GM12892 (cell line): ENCODE measurements at regions not wholly inside any gene's neighbourhood (a gene's known extent, or its start where the extent isn't known, plus 50 kb on each side); places are given as distances from the start of the nearest gene placed in this dataset.
"Not testable (repeated sequence)": the region's sequence is repeated elsewhere in the genome, so short reads cannot be mapped to it uniquely, and the experiment has no call there.

Experiments used
- DNase-seq: peaks from one replicate; pipeline ENCODE4 v3.0.0; 2011; ENCODE audit not compliant: insufficient read length
- FAIRE-seq: peaks from 2 replicates; lab custom pipeline; 2011; peaks lifted over from hg19 to GRCh38; lab: Jason Lieb, UNC
- POLR2A ChIP-seq: IDR thresholded peaks from 2 replicates; pipeline ENCODE4 v1.6.1; 2011; ENCODE audit warnings: low read depth, low read length, control low read depth
- POLR2AphosphoS5 ChIP-seq: IDR thresholded peaks from 2 replicates; pipeline ENCODE4 v1.6.1; 2011; ENCODE audit warnings: low read depth, low read length, control low read depth
- TAF1 ChIP-seq: IDR thresholded peaks from 2 replicates; pipeline ENCODE4 v1.6.1; 2011; ENCODE audit warnings: low read depth, mild to moderate bottlenecking, control low read depth, low read length, borderline replicate concordance

DNA sequence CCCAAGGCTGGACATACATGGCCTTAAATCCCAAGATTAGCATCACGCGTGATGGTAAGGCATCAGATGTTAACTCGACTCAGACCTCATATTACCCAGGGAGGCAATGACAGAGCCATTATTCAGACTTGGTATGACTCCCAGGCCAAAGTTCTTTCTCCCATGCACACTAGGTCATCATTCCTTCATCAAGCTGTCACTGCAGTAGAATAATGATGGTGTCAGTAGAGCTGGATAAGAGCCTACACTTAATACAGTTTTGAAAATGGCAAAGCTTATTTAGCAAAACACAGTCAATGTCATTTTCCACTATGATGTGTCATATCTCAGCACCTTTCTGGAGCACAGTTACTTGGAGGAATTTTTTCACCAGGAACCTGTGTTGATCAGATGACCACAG is 663.3 kb downstream of the SUCLG1 start:
- TF ChIP-seq POLR2A (no peak), POLR2AphosphoS5 (no peak), TAF1 (no peak)
- FAIRE-seq (no peak), DNase-seq (no peak)

- FAIRE-seq, DNase-seq: not testable (repeated sequence)
These were observed 668.6 kb downstream of the SUCLG1 start for GRCh38 chr2:83790467-83790866.

DNA sequence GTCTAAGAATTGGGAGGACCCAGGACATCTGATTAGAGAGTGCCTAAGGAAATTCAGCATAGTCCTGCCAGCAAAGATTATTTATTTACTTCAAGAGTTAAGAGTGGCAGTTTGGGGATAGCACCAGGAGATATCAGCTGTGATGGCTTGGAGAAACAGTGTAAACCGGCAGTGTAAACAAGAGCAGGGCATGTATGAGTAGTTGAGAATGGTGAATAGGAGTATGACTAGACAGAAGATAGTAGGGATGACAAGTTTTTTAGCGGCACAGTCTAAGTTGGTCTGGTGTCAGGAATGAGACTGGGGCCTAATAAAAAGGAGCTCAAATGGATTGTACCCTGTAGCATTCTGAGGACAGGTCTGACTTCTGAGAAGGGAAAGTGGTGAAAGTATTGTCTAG is 669.4 kb downstream of the SUCLG1 start:
- not testable (repeated sequence) for DNase-seq, FAIRE-seq

DNA sequence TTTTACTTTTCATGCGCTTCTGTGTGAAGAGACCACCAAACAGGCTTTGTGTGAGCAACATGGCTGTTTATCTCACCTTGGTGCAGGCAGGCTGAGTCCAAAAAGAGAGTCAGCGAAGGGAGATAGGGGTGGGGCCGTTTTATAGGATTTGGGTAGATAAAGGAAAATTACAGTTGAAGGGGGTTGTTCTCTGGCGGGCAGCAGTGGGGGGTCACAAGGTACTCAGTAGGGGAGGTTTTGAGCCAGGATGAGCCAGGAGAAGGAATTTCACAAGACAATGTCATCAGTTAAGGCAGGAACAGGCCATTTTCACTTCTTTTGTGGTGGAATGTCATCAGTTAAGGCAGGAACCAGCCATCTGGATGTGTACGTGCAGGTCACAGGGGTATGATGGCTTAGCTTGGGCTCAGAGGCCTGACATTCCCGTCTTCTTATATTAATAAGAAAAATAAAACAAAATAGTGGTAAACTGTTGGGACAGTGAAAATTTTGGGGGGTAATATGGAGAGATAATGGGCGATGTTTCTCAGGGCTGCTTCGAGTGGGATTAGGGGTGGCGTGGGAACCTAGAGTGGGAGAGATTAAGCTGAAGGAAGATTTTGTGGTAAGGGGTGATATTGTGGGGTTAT is 670.0 kb downstream of the SUCLG1 start:
- not testable (repeated sequence) for FAIRE-seq

GRCh38 chr2:83787189-83787588 is 671.9 kb downstream of the SUCLG1 start:
- FAIRE-seq, result no peak
- no peak for DNase-seq
- TF ChIP-seq TAF1 (no peak), POLR2AphosphoS5 (no peak), POLR2A (no peak)

More for the DNA sequence above, 670.0 kb downstream of the SUCLG1 start:
- not testable (repeated sequence) for DNase-seq

GRCh38 chr2:83786140-83786539 is 672.9 kb downstream of the SUCLG1 start:
- TF ChIP-seq POLR2AphosphoS5 (no peak), TAF1 (no peak)
- DNase-seq (no peak), FAIRE-seq (no peak)

DNA sequence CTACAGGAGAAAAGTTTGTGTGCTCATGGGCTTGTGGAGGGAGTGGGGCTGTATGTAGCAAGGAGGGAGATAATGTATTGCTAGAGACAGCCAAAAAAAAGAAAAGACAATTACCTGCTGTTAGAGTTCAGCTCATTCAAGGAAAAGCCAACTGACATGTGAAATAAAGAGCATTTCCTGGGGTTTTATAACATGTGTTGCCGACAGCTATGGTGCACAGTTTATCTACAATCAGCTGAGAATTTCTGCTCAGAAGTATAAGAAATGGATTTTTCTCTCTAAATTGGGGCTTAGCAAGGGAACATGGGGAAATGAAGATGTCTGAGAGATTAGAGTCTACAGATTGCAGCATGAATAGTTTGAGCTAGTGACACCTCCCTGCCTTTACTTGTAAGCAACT is 674.1 kb downstream of the SUCLG1 start:
- FAIRE-seq (no peak), DNase-seq (no peak)
- no peak for TF ChIP-seq POLR2AphosphoS5
- TF ChIP-seq TAF1, result no peak
- no peak for TF ChIP-seq POLR2A

DNA sequence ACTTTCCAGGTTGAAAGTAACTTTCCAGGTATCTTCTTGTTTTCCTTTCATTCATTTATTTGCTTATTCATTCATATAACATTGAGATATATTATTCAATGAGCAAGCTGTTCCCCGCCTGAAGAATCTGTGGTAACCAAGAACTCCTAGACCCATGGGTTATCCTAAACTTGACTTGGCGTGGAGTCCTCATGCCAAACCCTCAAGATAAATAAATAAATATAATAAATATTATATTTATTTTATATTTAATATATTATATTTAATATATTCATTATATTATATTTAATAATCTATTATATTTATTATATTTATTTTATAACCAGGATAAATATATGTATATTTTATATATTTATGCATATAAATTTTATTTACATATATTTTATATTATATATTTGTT is 674.8 kb downstream of the SUCLG1 start:
- DNase-seq (no peak), FAIRE-seq (no peak)
- TF ChIP-seq POLR2A (no peak), TAF1 (no peak), POLR2AphosphoS5 (no peak)

GRCh38 chr2:83782122-83782521 is 677.0 kb downstream of the SUCLG1 start:
- TF ChIP-seq POLR2AphosphoS5 (no peak), TAF1 (no peak), POLR2A (no peak)
- FAIRE-seq (no peak), DNase-seq (no peak)

DNA sequence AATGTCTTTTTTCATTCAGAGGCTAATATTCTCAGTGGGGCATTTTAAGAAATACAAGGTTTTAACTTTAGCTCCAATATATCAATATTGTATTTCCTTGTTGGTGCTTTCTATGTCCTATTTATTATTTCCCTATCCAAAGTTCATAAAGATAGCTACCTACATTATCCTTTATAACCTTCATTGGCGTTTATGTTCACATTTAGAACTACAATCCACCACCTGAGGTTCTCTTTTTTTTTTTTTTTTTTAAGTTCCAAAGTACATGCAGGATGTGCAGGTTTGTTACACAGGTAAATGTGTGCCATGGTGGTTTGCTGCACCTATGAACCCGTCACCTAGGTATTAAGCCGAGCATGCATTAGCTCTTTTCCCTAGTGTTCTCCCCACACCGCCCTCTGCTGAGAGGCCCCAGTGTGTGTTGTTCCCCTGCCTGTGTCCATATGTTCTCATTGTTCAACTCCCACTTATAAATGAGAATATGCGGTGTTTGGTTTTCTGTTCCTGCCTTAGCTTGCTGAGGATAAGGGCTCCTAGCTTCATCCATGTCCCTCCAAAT is 694.6 kb downstream of the SUCLG1 start:
- no peak for FAIRE-seq
- TF ChIP-seq POLR2A (no peak), TAF1 (no peak), POLR2AphosphoS5 (no peak)

GRCh38 chr2:83757329-83757728 is 701.8 kb downstream of the SUCLG1 start:
- no peak for TF ChIP-seq POLR2AphosphoS5
- TF ChIP-seq TAF1, result no peak
- no peak for FAIRE-seq
- no peak for DNase-seq

More for the DNA sequence above, 694.6 kb downstream of the SUCLG1 start:
- DNase-seq, result no peak

DNA sequence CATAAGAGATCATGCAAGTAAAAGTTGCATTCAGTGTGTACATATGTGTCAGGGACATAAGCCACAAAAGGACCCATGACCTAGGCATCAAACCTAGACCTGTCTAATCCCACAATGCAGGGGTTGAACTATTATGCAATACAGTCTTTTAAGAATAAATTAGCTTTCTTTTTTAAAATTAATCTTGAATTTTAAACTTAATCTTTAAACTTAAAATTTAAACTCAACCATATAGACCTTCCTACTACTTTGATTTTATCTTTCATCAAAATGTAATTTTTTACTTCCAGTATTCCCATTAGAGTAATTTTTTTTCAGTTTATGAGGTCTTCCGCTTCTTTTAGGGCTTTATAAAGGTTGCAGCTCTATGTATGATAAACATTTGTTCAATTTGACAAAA is 702.9 kb downstream of the SUCLG1 start:
- DNase-seq (no peak), FAIRE-seq (no peak)
- no peak for TF ChIP-seq POLR2AphosphoS5
- TF ChIP-seq POLR2A, result no peak
- TF ChIP-seq TAF1, result no peak

- no peak for TF ChIP-seq TAF1
- TF ChIP-seq POLR2AphosphoS5, result no peak
- TF ChIP-seq POLR2A, result no peak
- no peak for FAIRE-seq
These were observed 711.9 kb downstream of the SUCLG1 start for GRCh38 chr2:83747141-83747540.

GRCh38 chr2:83744855-83745254 is 714.2 kb downstream of the SUCLG1 start:
- no peak for TF ChIP-seq TAF1
- TF ChIP-seq POLR2A, result no peak
- no peak for TF ChIP-seq POLR2AphosphoS5
- DNase-seq (no peak), FAIRE-seq (no peak)

More at GRCh38 chr2:83747141-83747540, 711.9 kb downstream of the SUCLG1 start:
- no peak for DNase-seq
